GM23338 (cell line): ENCODE measurements at regions not wholly inside any gene's neighbourhood (a gene's known extent, or its start where the extent isn't known, plus 50 kb on each side); places are given as distances from the start of the nearest gene placed in this dataset.

Source experiments
- ATAC-seq: fragments of 200-7000 bp; cut with Tn5 transposase; 3 replicates; pipeline ENCODE4 v1.9.1; 2020
- DNase-seq: peaks from one replicate; pipeline ENCODE4 v3.0.0-alpha.2; 2015; ENCODE audit warnings: low spot score
- H2AFZ ChIP-seq: fragments of 200-600 bp; sonication (generic); 2 replicates; pipeline ENCODE4 v1.8.0; 2016; ENCODE audit warnings: antibody characterized with exemption, mild to moderate bottlenecking, moderate library complexity
- H3F3A ChIP-seq: fragments of 200-600 bp; sonication (generic); replicated peaks from 2 replicates; pipeline ENCODE4 v1.8.0; 2017; ENCODE audit warnings: antibody characterized with exemption, mixed run types, low read depth
- H3K27ac ChIP-seq: fragments of 200-600 bp; sonication (generic); 2 replicates; pipeline ENCODE4 v1.6.1; 2016; ENCODE audit warnings: low read depth
- H3K27me3 ChIP-seq: fragments of 200-600 bp; sonication (generic); 2 replicates; pipeline ENCODE4 v1.8.0; 2016; ENCODE audit warnings: mild to moderate bottlenecking, mixed run types, moderate library complexity; ENCODE audit not compliant: insufficient read depth
- H3K36me3 ChIP-seq: fragments of 200-600 bp; sonication (generic); 2 replicates; pipeline ENCODE4 v1.8.0; 2016; ENCODE audit warnings: mild to moderate bottlenecking; ENCODE audit not compliant: insufficient read depth
- H3K4me1 ChIP-seq: fragments of 200-600 bp; sonication (generic); 2 replicates; pipeline ENCODE4 v1.8.0; 2016; ENCODE audit warnings: mild to moderate bottlenecking, moderate library complexity; ENCODE audit not compliant: insufficient read depth
- H3K4me2 ChIP-seq: fragments of 200-600 bp; sonication (generic); 2 replicates; pipeline ENCODE4 v1.7.1; 2017; ENCODE audit warnings: mixed run types
- H3K4me3 ChIP-seq: fragments of 200-600 bp; sonication (generic); 2 replicates; pipeline ENCODE4 v1.6.1; 2016; ENCODE audit warnings: mixed run types
- H3K79me2 ChIP-seq: fragments of 200-600 bp; sonication (generic); replicated peaks from 2 replicates; pipeline ENCODE4 v1.8.0; 2017; ENCODE audit warnings: mild to moderate bottlenecking; ENCODE audit not compliant: insufficient read depth
- H3K9me2 ChIP-seq: fragments of 200-600 bp; sonication (generic); 2 replicates; pipeline ENCODE4 v1.8.0; 2017; ENCODE audit not compliant: insufficient read depth
- H4K20me1 ChIP-seq: fragments of 200-600 bp; sonication (generic); replicated peaks from 2 replicates; pipeline ENCODE4 v1.8.0; 2017; ENCODE audit warnings: mild to moderate bottlenecking; ENCODE audit not compliant: insufficient read depth
- H3K27ac Mint-ChIP-seq: 2 replicates; pipeline ENCODE4 v1.8.0; 2020; ENCODE audit warnings: inconsistent platforms, mild to moderate bottlenecking, moderate library complexity, mixed read lengths
- H3K27me3 Mint-ChIP-seq: 3 replicates; pipeline ENCODE4 v1.8.0; 2022; ENCODE audit warnings: low read depth, mild to moderate bottlenecking, moderate library complexity, mixed read lengths, inconsistent platforms; ENCODE audit not compliant: insufficient read depth, poor library complexity
- H3K36me3 Mint-ChIP-seq: 3 replicates; pipeline ENCODE4 v1.8.0; 2021; ENCODE audit warnings: low read depth, mild to moderate bottlenecking, inconsistent platforms, moderate library complexity, mixed read lengths
- H3K4me1 Mint-ChIP-seq: 3 replicates; pipeline ENCODE4 v1.8.0; 2020; ENCODE audit warnings: mild to moderate bottlenecking, inconsistent platforms, mixed read lengths
- H3K4me3 Mint-ChIP-seq: 3 replicates; pipeline ENCODE4 v1.8.0; 2021; ENCODE audit warnings: moderate library complexity, mild to moderate bottlenecking, inconsistent platforms, mixed read lengths
- H3K9me3 Mint-ChIP-seq: 3 replicates; pipeline ENCODE4 v1.8.0; 2020; ENCODE audit warnings: moderate library complexity, mild to moderate bottlenecking, inconsistent platforms, mixed read lengths
- EZH2 ChIP-seq: fragments of 200-600 bp; sonication (generic); IDR thresholded peaks from one replicate; pipeline ENCODE4 v1.8.0; 2017; ENCODE audit warnings: antibody characterized with exemption, mild to moderate bottlenecking, low read depth; ENCODE audit not compliant: unreplicated experiment
- JUNB ChIP-seq: IDR thresholded peaks from one replicate; pipeline ENCODE4 v1.6.1; 2016; ENCODE audit warnings: antibody characterized with exemption; ENCODE audit not compliant: unreplicated experiment
- NANOG ChIP-seq: IDR thresholded peaks from 2 replicates; pipeline ENCODE4 v1.6.1; 2016; ENCODE audit warnings: antibody characterized with exemption, borderline replicate concordance
- POLR2AphosphoS5 ChIP-seq: IDR thresholded peaks from 2 replicates; pipeline ENCODE4 v1.6.1; 2016; ENCODE audit warnings: antibody characterized with exemption, low read depth
- REST ChIP-seq: IDR thresholded peaks from one replicate; pipeline ENCODE4 v1.6.1; 2018; ENCODE audit warnings: antibody characterized with exemption; ENCODE audit not compliant: unreplicated experiment
- ZNF114 ChIP-seq: fragments of 250-450 bp; sonication (Bioruptor Pico); IDR thresholded peaks from 2 replicates; pipeline ENCODE4 v1.5.0; 2020; ENCODE audit warnings: mild to moderate bottlenecking, moderate library complexity
- ZNF331 ChIP-seq: fragments of 250-450 bp; sonication (Bioruptor Pico); IDR thresholded peaks from 2 replicates; pipeline ENCODE4 v1.5.0; 2020; ENCODE audit warnings: low read depth, mild to moderate bottlenecking, moderate library complexity
- ZNF462 ChIP-seq: fragments of 250-450 bp; sonication (Bioruptor Pico); IDR thresholded peaks from 2 replicates; pipeline ENCODE4 v1.5.0; 2020; ENCODE audit warnings: mild to moderate bottlenecking, moderate library complexity

- Mint-ChIP-seq H3K4me1 (no peaks in the 10 kb centered on the region), H3K27me3 (no peaks in the 10 kb centered on the region), H3K4me3 (no peak overlapping the region), H3K27ac (no peak overlapping the region), H3K9me3 (no peaks in the 10 kb centered on the region), H3K36me3 (no peaks in the 10 kb centered on the region)
- no peak for TF ChIP-seq ZNF331
- no peak for TF ChIP-seq POLR2AphosphoS5
- no peak for TF ChIP-seq ZNF462 (CRISPR knock-in tag)
- TF ChIP-seq ZNF114 (CRISPR knock-in tag): no peak
- no peak for TF ChIP-seq JUNB
- TF ChIP-seq REST: no peak
- TF ChIP-seq NANOG: no peak
- TF ChIP-seq EZH2: no peak
- Histone ChIP-seq H2AFZ (no peak overlapping the region), H3K4me1 (peaks cover 5% of the 10 kb centered on the region), H3K4me3 (no peak overlapping the region), H3K79me2 (no peaks in the 10 kb centered on the region), H3K9me2 (no peaks in the 10 kb centered on the region), H3K4me2 (no peak overlapping the region), H3K27ac (no peak overlapping the region), H4K20me1 (no peaks in the 10 kb centered on the region), H3F3A (no peaks in the 10 kb centered on the region), H3K27me3 (no peaks in the 10 kb centered on the region), H3K36me3 (no peaks in the 10 kb centered on the region)
- DNase-seq: no peak
- ATAC-seq: no peak
Measured at GRCh38 chr3:22748453-22749045, 454.6 kb upstream of the UBE2E2 start.
